GM19035 (cell line): ENCODE measurements at regions not wholly inside any gene's neighbourhood (a gene's known extent, or its start where the extent isn't known, plus 50 kb on each side); places are given as distances from the start of the nearest gene placed in this dataset.

ENCODE experiments used
- ATAC-seq: cut with Tn5 transposase; IDR thresholded peaks from one replicate; pipeline ENCODE4 v1.9.1; 2021; ENCODE audit not compliant: unreplicated experiment

GRCh38 chr1:209382231-209383100 is 201.0 kb upstream of the CAMK1G start:
- no peak for ATAC-seq

- no peak for ATAC-seq
Observed at GRCh38 chr1:209383422-209383821, 200.1 kb upstream of the CAMK1G start.

- ATAC-seq: no peak
Observed at GRCh38 chr1:209383907-209384709, 199.4 kb upstream of the CAMK1G start.

- no peak for ATAC-seq
Observed at GRCh38 chr1:209384710-209385550, 198.6 kb upstream of the CAMK1G start.

GRCh38 chr1:209386156-209386555 is 197.4 kb upstream of the CAMK1G start:
- no peak for ATAC-seq

GRCh38 chr1:209387271-209387968 is 196.1 kb upstream of the CAMK1G start:
- ATAC-seq: no peak

- no peak for ATAC-seq
Observed at GRCh38 chr1:209387969-209388329, 195.6 kb upstream of the CAMK1G start.

- ATAC-seq: no peak
Observed at GRCh38 chr1:209388358-209388757, 195.2 kb upstream of the CAMK1G start.

GRCh38 chr1:209389258-209389657 is 194.3 kb upstream of the CAMK1G start:
- no peak for ATAC-seq

- ATAC-seq: no peak
Observed at GRCh38 chr1:209389975-209390374, 193.5 kb upstream of the CAMK1G start.

- ATAC-seq: no peak
Observed at GRCh38 chr1:209390764-209391163, 192.8 kb upstream of the CAMK1G start.

- ATAC-seq: no peak
Observed at GRCh38 chr1:209391792-209392191, 191.7 kb upstream of the CAMK1G start.

- no peak for ATAC-seq
Observed at GRCh38 chr1:209395169-209395568, 188.3 kb upstream of the CAMK1G start.

GRCh38 chr1:209397371-209397770 is 186.1 kb upstream of the CAMK1G start:
- ATAC-seq: no peak

- no peak for ATAC-seq
Observed at GRCh38 chr1:209397910-209398309, 185.6 kb upstream of the CAMK1G start.

- no peak for ATAC-seq
Observed at GRCh38 chr1:209398313-209398991, 185.1 kb upstream of the CAMK1G start.

- ATAC-seq: no peak
Observed at GRCh38 chr1:209399800-209400199, 183.7 kb upstream of the CAMK1G start.

GRCh38 chr1:209400351-209401220 is 182.9 kb upstream of the CAMK1G start:
- ATAC-seq: no peak

- ATAC-seq: no peak
Observed at GRCh38 chr1:209402697-209403096, 180.8 kb upstream of the CAMK1G start.
